BJ (cell line): ENCODE measurements at regions not wholly inside any gene's neighbourhood (a gene's known extent, or its start where the extent isn't known, plus 50 kb on each side); places are given as distances from the start of the nearest gene placed in this dataset.
A peak's percentile ranks its signal among the peaks of the same experiment; 100 is the strongest.

ENCODE experiments used
- CTCF ChIA-PET: fragments of 350-600 bp; formaldehyde crosslinking; extraction: SDS; loops from one replicate; lab custom pipeline; 2021; ENCODE audit warnings: antibody characterized with exemption, inconsistent platforms; lab: Yijun Ruan, JAX
- POLR2A ChIA-PET: fragments of 300-600 bp; sonication (Branson Sonifier 250); formaldehyde crosslinking; extraction: SDS; loops from one replicate; lab custom pipeline; 2021; ENCODE audit warnings: antibody characterized with exemption; lab: Charles Lee
- DNase-seq: peaks from one replicate; pipeline ENCODE4 v3.0.0-alpha.2; 2011; ENCODE audit warnings: low read depth
- H3K27me3 ChIP-seq: 2 replicates; pipeline ENCODE4 v1.6.0; 2011; ENCODE audit warnings: low read length; ENCODE audit not compliant: control insufficient read depth, insufficient read depth
- H3K36me3 ChIP-seq: 2 replicates; pipeline ENCODE4 v1.5.1; 2011; ENCODE audit warnings: low read length; ENCODE audit not compliant: control insufficient read depth, insufficient read depth
- H3K4me3 ChIP-seq: 2 replicates; pipeline ENCODE4 v1.5.1; 2011; ENCODE audit warnings: low read depth, mild to moderate bottlenecking, control low read depth, low read length
- CTCF ChIP-seq: IDR thresholded peaks from 2 replicates; pipeline ENCODE4 v1.5.1; 2011; ENCODE audit warnings: low read depth, mild to moderate bottlenecking, control low read depth, inconsistent platforms, low read length, moderate library complexity; ENCODE audit not compliant: insufficient read depth

DNA sequence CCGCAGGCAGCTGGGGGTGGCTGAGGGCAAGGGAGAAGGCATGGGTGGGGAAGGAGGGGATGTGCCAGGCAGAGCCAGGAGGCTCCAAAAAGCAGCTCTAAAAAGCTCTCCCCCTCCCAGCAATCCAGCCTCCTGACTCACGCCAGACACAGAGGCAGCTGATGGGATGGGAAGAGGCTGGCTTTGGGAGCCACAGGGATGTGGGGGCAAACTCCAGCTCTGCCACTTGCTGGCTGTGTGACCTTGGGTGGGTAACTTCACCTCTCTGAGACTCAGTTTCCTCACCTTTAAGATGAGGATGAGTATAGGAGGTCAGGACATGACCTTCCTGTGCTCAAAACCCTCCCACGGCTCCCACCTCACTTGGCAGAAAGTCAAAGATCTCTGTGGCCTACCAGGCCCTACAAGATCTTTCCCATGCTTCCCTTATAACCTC lies 148.9 kb downstream of the CEBPB start:
- no peaks in the 10 kb centered on the region for H3K27me3 ChIP-seq
- POLR2A ChIA-PET: interaction anchor here (0.6 kb wide), 1 partner anchor 233 kb away, joined by 3 read pairs; no protein-coding TSS in a partner anchor
- DNase-seq: peak; percentile 26
- no peak for TF ChIP-seq CTCF
- CTCF ChIA-PET: interaction anchor here (1.0 to 1.9 kb wide), 3 partner anchors 12 to 150 kb away, joined by 3 to 4 read pairs (median 3); no protein-coding TSS in a partner anchor
- no peak overlapping the region for H3K4me3 ChIP-seq
- H3K36me3 ChIP-seq: no peaks in the 10 kb centered on the region

DNA sequence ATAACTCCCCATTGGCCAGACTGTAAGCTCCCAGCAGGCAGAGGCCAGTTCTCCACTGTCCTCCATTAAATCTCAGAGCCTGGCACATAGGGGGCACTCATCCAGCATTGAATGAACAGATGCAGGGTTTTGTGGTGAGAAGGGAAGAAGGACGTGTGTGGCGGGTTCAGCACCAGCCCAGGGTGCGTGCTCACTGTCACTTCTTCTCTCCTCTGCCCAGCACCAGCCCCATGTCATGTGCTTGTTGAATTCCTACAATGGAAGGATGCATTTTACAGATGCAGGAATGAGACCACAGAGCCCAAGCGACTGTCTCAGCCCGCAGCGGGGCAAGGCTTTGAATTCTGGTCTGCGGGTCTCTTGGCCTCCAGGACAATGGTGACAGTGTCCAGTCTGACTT lies 149.9 kb downstream of the CEBPB start:
- no peak overlapping the region for H3K4me3 ChIP-seq
- H3K36me3 ChIP-seq: no peaks in the 10 kb centered on the region
- CTCF ChIA-PET: interaction anchor here (1.9 kb wide), 1 partner anchor 152 kb away, joined by 4 read pairs; no protein-coding TSS in a partner anchor
- no peak for TF ChIP-seq CTCF
- POLR2A ChIA-PET: no interaction called here
- no peaks in the 10 kb centered on the region for H3K27me3 ChIP-seq
- no peak for DNase-seq

DNA sequence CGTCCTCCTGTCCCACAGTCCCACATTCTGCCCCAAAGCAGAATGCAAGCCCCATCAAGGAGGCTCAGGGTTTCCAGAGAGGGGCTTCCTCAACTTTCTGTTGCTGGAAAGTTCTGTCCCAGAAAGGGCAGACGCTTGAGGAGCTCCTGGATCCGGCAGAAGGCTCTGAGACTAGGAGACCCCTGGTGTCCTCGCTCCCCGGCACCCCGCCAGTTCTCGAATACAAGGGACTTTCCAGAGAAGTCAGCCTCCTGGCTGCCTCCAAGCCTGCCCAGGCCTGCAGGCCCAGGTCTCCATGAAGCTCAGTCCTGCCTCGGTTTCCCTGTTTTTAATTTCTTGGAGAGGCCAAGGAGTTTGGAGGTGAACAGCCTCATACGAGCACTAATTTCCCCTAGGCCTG lies 150.4 kb downstream of the CEBPB start:
- TF ChIP-seq CTCF: no peak
- Histone ChIP-seq H3K36me3 (no peaks in the 10 kb centered on the region), H3K4me3 (no peak overlapping the region), H3K27me3 (no peaks in the 10 kb centered on the region)
- CTCF ChIA-PET: interaction anchor here (1.9 kb wide), 1 partner anchor 152 kb away, joined by 4 read pairs; no protein-coding TSS in a partner anchor
- POLR2A ChIA-PET: no interaction called here
- DNase-seq: no peak

DNA sequence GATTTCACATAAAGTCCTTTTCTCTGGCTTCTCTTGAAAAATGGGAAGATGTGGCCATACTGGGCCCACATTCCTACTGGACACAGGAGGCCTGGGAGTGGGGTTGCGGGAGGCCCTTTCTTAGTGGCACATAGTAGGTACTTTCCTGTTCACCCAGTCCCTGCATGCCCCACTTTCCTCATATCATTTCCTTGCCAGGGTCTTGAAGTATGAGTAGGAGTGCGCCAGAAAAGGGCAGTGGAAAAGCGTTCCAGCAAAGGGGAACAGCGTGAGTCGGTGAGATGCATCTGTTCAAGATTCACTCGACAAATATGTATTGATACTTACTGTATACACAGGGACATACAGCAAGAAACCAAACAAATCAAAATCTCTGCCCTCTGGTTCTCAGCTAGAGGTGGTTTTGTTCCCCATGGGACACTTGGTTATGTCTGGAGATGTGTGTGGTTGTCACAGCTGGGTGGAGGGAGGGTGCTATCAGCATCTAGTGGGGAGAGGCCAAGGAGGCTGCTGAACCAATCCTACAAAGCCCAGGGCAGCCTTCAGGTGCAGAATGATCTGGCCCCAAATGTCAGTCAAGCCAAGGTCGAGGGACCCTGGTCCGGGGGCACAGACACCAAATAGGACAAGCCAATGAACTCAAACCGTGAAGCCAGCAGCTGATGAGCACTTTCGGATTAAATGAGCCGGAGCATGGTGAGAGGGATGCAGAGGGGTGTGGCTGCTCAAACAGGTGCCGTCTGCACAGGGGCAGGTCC lies 151.4 kb downstream of the CEBPB start:
- POLR2A ChIA-PET: no interaction called here
- H3K27me3 ChIP-seq: no peaks in the 10 kb centered on the region
- no peak overlapping the region for H3K4me3 ChIP-seq
- no peak for DNase-seq
- H3K36me3 ChIP-seq: no peaks in the 10 kb centered on the region
- CTCF ChIA-PET: interaction anchor here (0.9 kb wide), 1 partner anchor 154 kb away, joined by 3 read pairs; no protein-coding TSS in a partner anchor
- TF ChIP-seq CTCF: no peak

DNA sequence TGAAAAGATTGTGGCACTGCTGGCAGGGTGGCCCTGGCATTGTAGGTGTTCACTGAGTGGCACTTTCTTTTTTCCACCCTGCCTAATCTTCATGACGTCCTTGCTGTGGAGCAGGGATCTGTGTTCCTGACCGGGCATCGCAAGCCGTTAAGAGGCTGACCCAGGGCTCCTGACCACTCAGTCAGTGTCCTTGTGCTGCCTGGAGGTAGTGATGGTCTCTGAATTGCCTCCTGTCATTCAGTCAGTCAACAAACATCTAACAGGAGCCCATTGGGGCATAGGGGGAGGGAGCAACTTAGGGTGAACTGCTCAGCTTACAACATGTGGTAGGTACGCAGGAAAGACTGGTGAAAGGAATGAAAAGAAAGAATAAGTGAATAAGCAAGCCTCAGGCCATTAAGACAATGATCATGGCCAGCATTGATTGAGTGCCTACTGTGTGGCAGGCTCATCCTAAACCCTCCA lies 152.0 kb downstream of the CEBPB start:
- Histone ChIP-seq H3K27me3 (no peaks in the 10 kb centered on the region), H3K4me3 (no peak overlapping the region), H3K36me3 (no peaks in the 10 kb centered on the region)
- ChIA-PET POLR2A (no interaction called here), CTCF (no interaction called here)
- DNase-seq: no peak
- TF ChIP-seq CTCF: no peak
